OCI-LY1 (cell line): ENCODE measurements at regions not wholly inside any gene's neighbourhood (a gene's known extent, or its start where the extent isn't known, plus 50 kb on each side); places are given as distances from the start of the nearest gene placed in this dataset.

Experiments
- CTCF ChIP-seq: fragments of 200-600 bp; sonication (generic), shearing (Covaris generic); IDR thresholded peaks from 2 replicates; pipeline ENCODE4 v1.5.1; 2017; ENCODE audit warnings: mild to moderate bottlenecking, antibody characterized with exemption, low read length, moderate library complexity, mixed read lengths
- EZH2 ChIP-seq: fragments of 200-600 bp; sonication (generic), shearing (Covaris generic); IDR thresholded peaks from 2 replicates; pipeline ENCODE4 v1.8.0; 2017; ENCODE audit warnings: borderline replicate concordance, mixed run types, mild to moderate bottlenecking, antibody characterized with exemption, low read length, moderate library complexity, mixed read lengths

GRCh38 chr6:168817558-168818159 is 376.7 kb downstream of the SMOC2 start:
- TF ChIP-seq CTCF (no peak), EZH2 (no peak)
